KG1 (cell line): ENCODE measurements at regions not wholly inside any gene's neighbourhood (a gene's known extent, or its start where the extent isn't known, plus 50 kb on each side); places are given as distances from the start of the nearest gene placed in this dataset.

Experiments used
- DNase-seq: peaks from one replicate; lab custom pipeline; 2025; lab: John Stamatoyannopoulos, UW

DNA sequence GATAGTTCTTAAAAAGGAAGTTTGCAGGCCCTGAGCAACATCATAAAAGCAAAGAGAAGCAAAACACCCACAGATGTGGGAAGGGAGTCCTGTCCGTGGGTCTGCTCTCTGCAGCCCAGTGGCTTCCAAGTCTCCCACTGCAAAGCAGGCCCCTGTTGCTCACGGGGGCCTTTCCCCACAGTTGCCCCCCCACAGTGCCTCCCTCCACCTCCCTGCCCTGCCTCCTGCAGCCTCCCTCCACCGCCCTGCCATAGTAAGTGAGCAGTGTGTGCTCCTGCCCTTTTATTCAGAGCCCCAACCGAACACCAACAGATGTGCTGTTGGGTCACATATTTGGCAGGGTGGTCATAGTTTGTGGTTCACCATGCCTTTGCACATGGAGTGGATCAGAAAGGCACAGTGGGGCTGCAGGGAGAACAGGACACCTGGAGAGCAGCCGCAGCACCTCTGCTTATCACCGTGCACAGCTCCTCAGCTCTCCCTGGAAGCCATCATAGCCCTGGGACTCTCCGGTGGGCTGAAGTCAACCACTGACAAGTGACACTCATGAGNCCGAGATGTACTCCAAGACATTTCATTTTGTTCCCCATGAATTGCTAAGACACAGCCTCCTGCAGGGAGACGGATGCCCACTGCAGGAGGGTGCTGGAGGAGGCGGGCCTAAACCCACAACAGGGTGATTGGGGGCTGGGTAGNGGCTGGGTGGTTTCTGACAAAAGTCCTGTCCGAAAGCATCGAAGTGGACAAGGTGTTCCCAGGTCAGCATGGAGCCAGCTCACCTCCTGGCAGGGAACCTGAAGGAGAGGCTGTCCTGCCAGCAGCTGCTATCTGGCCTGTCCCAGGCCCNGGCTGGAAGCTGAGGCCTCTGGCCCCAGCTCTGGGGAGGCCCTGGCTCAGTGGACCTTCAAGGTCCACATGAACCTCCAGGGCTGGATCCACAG is 278.9 kb downstream of the GADD45G start:
- DNase-seq: no peak

GRCh38 chr9:89884356-89885083 is 279.7 kb downstream of the GADD45G start:
- DNase-seq: no peak

DNA sequence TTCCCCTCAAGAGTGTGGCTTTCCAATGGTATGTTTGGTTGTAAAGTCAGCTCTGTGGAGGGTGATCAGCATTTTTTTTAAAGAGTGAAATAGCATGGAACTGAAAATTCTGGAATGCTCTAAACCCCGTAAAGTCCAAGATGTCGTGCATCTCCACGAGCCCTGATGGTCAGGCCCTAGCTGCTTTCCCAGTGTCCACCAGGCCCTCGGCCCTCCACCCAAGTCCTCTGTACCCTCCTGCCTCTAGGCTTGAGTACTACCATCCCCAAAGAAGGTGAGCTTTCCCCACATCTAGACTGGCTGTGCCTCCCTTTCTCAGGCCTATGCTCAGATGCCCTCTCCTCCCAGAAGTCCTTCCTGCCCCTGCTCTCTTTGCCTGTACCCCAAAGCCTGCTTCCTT is 280.3 kb downstream of the GADD45G start:
- no peak for DNase-seq

DNA sequence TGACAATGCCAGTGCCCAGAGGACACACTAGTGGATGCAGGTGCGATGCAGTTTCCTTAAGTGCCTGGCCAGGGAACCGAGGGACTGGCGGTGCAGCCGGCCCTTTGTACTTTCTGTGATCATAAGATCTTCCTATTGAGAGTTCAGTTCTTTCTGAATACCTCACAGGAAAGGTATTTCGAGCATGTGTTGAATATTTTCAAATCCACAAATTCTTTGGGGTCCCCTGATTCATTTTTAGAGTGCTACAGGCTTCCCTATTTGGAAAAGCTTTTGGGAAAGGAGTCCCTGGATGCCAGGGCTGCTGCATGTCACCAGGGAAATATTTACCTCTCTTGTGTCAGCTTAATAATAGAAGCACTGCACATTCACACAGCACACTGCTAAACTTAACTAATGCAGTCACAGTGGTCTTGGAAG is 281.5 kb downstream of the GADD45G start:
- DNase-seq: no peak

GRCh38 chr9:89887286-89887685 is 282.5 kb downstream of the GADD45G start:
- DNase-seq: no peak

DNA sequence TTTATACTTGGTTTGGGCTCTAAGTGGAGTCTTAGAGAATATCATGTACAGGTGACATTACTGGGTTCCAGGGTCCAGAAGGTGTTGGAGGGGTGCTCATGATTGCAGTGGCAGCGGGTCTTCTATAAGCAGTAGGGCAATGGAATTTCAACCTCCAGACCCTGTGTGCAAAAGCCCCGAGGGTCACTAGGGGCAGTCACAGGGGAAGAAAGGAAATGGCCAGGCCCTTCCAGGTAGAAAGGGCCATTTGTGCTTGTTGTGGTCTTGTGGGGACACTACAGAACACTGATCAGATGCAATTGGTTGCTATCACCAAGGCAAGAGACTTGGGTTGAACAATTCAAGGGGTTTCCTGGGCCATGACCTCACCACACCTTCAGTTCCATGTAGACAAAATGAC is 283.4 kb downstream of the GADD45G start:
- no peak for DNase-seq

- no peak for DNase-seq
Observed at GRCh38 chr9:89888677-89889076, 283.9 kb downstream of the GADD45G start.

DNA sequence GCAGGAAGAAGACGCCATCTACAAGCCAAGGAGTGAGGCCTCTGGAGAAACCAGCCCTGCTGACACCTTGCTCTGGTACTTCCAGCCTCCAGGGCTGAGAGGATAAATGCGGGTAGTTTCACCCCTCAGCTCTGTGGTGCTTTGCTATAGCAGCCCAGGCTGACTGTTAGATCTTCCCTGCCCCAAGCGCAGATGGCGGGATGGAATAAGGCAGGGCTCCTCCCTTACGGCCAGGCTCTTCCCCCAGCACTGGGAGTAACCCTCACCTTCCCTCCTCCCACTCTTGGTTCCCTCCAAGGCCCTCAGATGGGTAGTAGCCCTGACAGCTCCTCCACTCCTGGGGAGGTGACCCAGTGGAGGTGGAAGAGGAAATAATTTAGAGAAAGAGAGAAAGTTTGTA is 285.1 kb downstream of the GADD45G start:
- no peak for DNase-seq

DNA sequence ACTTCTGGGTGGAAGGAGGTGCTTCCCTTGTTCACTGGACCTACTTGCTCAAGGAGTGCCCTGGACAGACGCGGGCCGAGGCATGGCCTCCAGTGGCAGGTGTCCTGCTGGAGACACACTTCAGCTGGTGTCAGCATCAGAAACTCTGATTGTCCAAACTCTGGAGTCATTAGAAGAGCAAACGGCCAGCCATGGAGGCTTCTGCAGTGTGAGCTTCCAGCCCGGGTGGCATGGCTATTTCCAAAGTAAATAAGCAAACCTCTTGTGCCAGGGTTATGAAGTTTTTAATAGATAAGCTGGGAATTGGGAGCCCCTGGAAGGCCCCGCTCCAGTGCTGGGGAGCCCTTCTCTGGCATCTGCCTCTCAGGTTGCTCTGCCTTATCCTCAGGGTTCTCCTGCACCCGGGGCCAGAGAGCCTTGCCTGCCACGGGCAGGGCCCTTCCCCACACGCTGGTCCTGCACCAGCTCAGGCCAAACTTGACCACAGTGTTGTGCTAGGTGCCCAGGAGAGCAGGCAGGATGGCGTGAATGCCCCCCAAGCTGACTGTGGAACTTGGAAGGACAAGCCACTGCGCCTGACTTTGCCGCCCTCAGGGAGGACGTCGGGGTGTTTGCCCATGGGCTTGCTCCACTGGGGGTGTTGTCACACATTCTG is 285.6 kb downstream of the GADD45G start:
- no peak for DNase-seq

GRCh38 chr9:89891221-89891590 is 286.4 kb downstream of the GADD45G start:
- DNase-seq: no peak

- no peak for DNase-seq
Observed at GRCh38 chr9:89891591-89892304, 286.9 kb downstream of the GADD45G start.

- no peak for DNase-seq
Observed at GRCh38 chr9:89892920-89893319, 288.1 kb downstream of the GADD45G start.

GRCh38 chr9:89893886-89894285 is 289.1 kb downstream of the GADD45G start:
- DNase-seq: no peak

DNA sequence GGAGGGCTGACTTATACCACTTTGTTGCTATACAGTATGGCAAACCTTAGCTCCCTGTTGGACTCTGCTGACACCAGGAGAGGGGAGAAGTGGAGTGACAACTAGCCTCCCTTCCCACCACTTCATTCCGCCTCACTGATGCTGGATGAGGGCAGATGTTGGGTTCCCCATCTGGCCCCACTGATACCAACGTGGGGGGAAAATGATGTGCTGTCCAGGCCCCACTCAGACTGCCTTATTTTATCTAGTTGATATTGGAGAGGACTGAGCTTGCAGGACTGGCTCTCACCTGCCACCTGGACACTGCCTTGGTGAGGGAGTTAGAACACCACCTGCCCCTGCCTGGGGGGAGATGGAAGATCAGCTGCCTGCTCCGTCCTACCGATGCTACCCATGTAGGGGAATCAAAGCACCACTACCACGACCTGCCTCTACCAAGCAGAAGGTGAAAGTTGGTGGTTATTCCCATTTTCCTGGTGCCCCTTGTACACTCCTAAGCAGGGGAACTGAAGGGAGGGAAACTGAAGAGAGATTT is 292.1 kb downstream of the GADD45G start:
- DNase-seq: no peak

- no peak for DNase-seq
Observed at GRCh38 chr9:89899573-89899972, 294.8 kb downstream of the GADD45G start.

GRCh38 chr9:89901920-89902319 is 297.1 kb downstream of the GADD45G start:
- no peak for DNase-seq

- DNase-seq: no peak
Observed at GRCh38 chr9:89902450-89903140, 297.8 kb downstream of the GADD45G start.

- DNase-seq: no peak
Observed at GRCh38 chr9:89903141-89903475, 298.3 kb downstream of the GADD45G start.

- DNase-seq: no peak
Observed at GRCh38 chr9:89905606-89906338, 301.0 kb downstream of the GADD45G start.

DNA sequence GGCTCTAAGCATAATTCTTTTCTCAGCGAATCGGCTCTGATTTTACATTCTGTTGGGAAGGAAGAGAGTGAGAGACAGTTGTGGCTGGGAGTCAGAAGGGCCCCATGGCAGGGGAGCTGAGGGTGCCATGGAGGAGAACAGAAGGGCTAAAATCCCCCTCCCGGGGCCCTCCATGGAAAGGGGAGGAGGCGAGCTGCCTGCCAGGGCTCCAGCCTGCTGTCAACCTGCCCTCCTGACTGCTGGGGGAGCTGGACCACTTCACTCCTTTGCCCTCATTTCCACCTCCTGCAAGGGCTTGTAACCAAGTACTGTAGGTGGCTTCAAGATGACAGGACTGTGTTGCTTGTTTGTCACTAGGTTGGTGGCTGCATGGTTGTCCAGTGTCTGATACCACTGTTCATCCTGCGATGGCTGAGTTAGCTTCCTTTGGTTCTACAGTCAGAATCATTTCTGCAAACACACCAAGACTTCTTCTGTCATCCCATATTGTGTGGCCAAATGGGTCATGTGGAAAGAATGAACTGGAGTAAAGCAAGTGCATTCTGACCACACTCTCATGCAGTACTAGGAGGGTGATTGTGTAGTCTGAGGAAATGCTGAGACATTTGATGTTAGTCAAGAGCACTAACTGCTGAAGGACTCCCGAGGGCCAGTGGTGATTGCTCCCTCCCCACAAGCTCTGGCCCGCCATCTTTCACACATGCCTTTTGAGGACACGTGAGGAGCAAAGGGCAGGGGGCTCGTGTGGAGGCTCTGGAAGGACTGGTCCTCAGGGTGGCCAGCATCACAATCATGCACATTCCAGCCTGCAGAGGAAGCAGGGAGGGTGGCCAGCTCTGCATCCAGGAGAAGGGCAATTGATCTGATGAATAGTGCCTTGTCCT is 307.2 kb downstream of the GADD45G start:
- DNase-seq: no peak
